Psoas muscle (tissue), 7 donors: ENCODE measurements at regions not wholly inside any gene's neighbourhood (a gene's known extent, or its start where the extent isn't known, plus 50 kb on each side); places are given as distances from the start of the nearest gene placed in this dataset.

Experiments
- ATAC-seq, 4 donors: fragments of 200-7000 bp; cut with Tn5 transposase; one replicate each; pipeline ENCODE4 v1.9.1; 2020; ENCODE audit warnings: moderate library complexity in 3 of 4, mild to moderate bottlenecking in 2 of 4
- DNase-seq, 2 donors: peaks; one replicate each; pipeline ENCODE4 v3.0.0-alpha.2; 2020
- H3K27ac ChIP-seq: fragments of 200-600 bp; one replicate; pipeline ENCODE4 v1.8.0; 2022
- H3K27me3 ChIP-seq, 3 donors: fragments of 200-600 bp in 1 of 3; one replicate each; pipeline versions ENCODE4 v1.6.1 to v1.8.0; 2013 to 2022; ENCODE audit warnings: low read length in 2 of 3, mild to moderate bottlenecking in 2 of 3, moderate library complexity in 1 of 3; ENCODE audit not compliant: insufficient read depth in 3 of 3
- H3K36me3 ChIP-seq, 2 donors: fragments of 200-600 bp in 1 of 2; one replicate each; pipeline versions ENCODE4 v1.6.1 to v1.8.0; 2013 to 2022; ENCODE audit warnings: low read depth in 1 of 2, mild to moderate bottlenecking in 1 of 2, moderate library complexity in 1 of 2; ENCODE audit not compliant: insufficient read depth in 1 of 2
- H3K4me1 ChIP-seq: fragments of 200-600 bp; one replicate; pipeline ENCODE4 v1.8.0; 2022
- H3K4me3 ChIP-seq: fragments of 200-600 bp; one replicate; pipeline ENCODE4 v1.8.0; 2022; ENCODE audit warnings: mild to moderate bottlenecking
- H3K9me3 ChIP-seq: fragments of 200-600 bp; one replicate; pipeline ENCODE4 v1.8.0; 2022
- CTCF ChIP-seq: fragments of 200-600 bp; IDR thresholded peaks from one replicate; pipeline ENCODE4 v1.8.0; 2022; ENCODE audit warnings: antibody characterized with exemption
- WGBS, 3 donors: extraction: QIAGEN DNeasy Blood & Tissue Kit; methylation state at CpG; one replicate each; pipeline versions ENCODE4 v1.1.6 to v1.1.7; 2013; 5-methylcytosine and 5-hydroxymethylcytosine counted together
- intact Hi-C, 2 donors: fragments of 100-400 bp; cut with DNase I; formaldehyde crosslinking; loops; one replicate each; pipeline versions ENCODE4 v1.11.0 to v1.14.2; 2022
- donor health status: healthy with polysubstance abuse.
- donor health status: DM: no; HTN: no; CAD: no; lungs with moderate emphysema.
- donor health status: Bipolar disorder and iron deficiency.
- donor health status: healthy.
- donor health status: DM: yes; HTN: yes; CAD: no.
- donor health status: DM: no; HTN: no; CAD: no.
- donor health status: DM: yes; HTN: yes; CAD: no.

DNA sequence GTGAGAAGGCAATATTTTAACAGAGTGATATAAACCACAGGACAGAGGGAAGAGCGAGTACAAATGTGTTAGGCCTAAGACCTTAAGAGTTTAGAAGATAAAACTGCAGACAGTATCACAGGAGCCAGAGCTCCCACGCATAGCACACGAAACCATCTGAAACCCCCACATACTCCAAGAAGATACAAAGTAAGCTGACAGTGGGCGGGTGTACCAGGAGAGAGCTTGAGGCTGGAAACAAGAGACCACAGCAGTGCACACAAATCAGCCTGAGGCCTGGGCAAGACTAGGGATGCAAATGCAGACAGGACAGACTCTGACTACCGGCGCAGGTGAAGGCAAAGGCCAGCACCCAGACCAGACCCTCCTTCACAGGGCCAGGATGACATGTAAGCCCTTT lies 54.1 kb upstream of the ARHGAP24 start:
- H3K9me3 ChIP-seq: no peaks in the 10 kb centered on the region
- no peaks in the 10 kb centered on the region for H3K36me3 ChIP-seq
- ATAC-seq (no peak), DNase-seq (no peak)
- no peaks in the 10 kb centered on the region for H3K4me1 ChIP-seq
- intact Hi-C loops: no loop called here
- no peak for TF ChIP-seq CTCF
- 83 to 90% (median 85%) methylated on average over 6 of the region's 6 CpGs for WGBS, 3 donors
- no peaks in the 10 kb centered on the region for H3K27me3 ChIP-seq
- H3K4me3 ChIP-seq: no peak overlapping the region
- no peak overlapping the region for H3K27ac ChIP-seq

GRCh38 chr4:85423431-85423830 lies 51.5 kb upstream of the ARHGAP24 start:
- Histone ChIP-seq H3K9me3 (no peaks in the 10 kb centered on the region), H3K27me3 (no peaks in the 10 kb centered on the region), H3K4me3 (no peak overlapping the region), H3K36me3 (no peaks in the 10 kb centered on the region), H3K27ac (peak overlapping the region; percentile 5), H3K4me1 (peaks cover 6% of the 10 kb centered on the region)
- no peak for TF ChIP-seq CTCF
- WGBS, 3 donors: 20 to 24% (median 21%) methylated on average over 2 of the region's 2 CpGs
- intact Hi-C loops: no loop called here
- DNase-seq (no peak), ATAC-seq (peak; percentile 63 to 90 (median 76))
